DMS53 (cell line): ENCODE measurements at regions not wholly inside any gene's neighbourhood (a gene's known extent, or its start where the extent isn't known, plus 50 kb on each side); places are given as distances from the start of the nearest gene placed in this dataset.
"Not testable (repeated sequence)": the region's sequence is repeated elsewhere in the genome, so short reads cannot be mapped to it uniquely, and the experiment has no call there.

Source experiments
- DNase-seq: peaks from one replicate; lab custom pipeline; 2025; lab: John Stamatoyannopoulos, UW

- no peak for DNase-seq
Measured at GRCh38 chr7:3094701-3095445, 51.2 kb upstream of the CARD11 start.

- DNase-seq: no peak
Measured at GRCh38 chr7:3097734-3098133, 54.1 kb upstream of the CARD11 start.

- no peak for DNase-seq
Measured at GRCh38 chr7:3102159-3102558, 58.5 kb upstream of the CARD11 start.

GRCh38 chr7:3103614-3104398, 60.1 kb upstream of the CARD11 start:
- DNase-seq: no peak

- DNase-seq: no peak
Measured at GRCh38 chr7:3105856-3106255, 62.2 kb upstream of the CARD11 start.

GRCh38 chr7:3106361-3106826, 62.7 kb upstream of the CARD11 start:
- no peak for DNase-seq

- no peak for DNase-seq
Measured at GRCh38 chr7:3107228-3107763, 63.6 kb upstream of the CARD11 start.

GRCh38 chr7:3107889-3108570, 64.4 kb upstream of the CARD11 start:
- no peak for DNase-seq

- DNase-seq: no peak
Measured at GRCh38 chr7:3109311-3109915, 65.7 kb upstream of the CARD11 start.

- DNase-seq: no peak
Measured at GRCh38 chr7:3112479-3113134, 68.9 kb upstream of the CARD11 start.

- DNase-seq: no peak
Measured at GRCh38 chr7:3114917-3115316, 71.2 kb upstream of the CARD11 start.

GRCh38 chr7:3117081-3117480, 73.4 kb upstream of the CARD11 start:
- no peak for DNase-seq

GRCh38 chr7:3117488-3118231, 74.0 kb upstream of the CARD11 start:
- DNase-seq: no peak

- DNase-seq: not testable (repeated sequence)
Measured at GRCh38 chr7:3119352-3119927, 75.8 kb upstream of the CARD11 start.

- DNase-seq: no peak
Measured at GRCh38 chr7:3119963-3120362, 76.3 kb upstream of the CARD11 start.

GRCh38 chr7:3120513-3120912, 76.8 kb upstream of the CARD11 start:
- DNase-seq: no peak

- no peak for DNase-seq
Measured at GRCh38 chr7:3128857-3129490, 85.3 kb upstream of the CARD11 start.

GRCh38 chr7:3133811-3134385, 90.2 kb upstream of the CARD11 start:
- DNase-seq: no peak

- no peak for DNase-seq
Measured at GRCh38 chr7:3134745-3135144, 91.1 kb upstream of the CARD11 start.

- no peak for DNase-seq
Measured at GRCh38 chr7:3135626-3136025, 92.0 kb upstream of the CARD11 start.
